ENCODE measurements at regions not wholly inside any gene's neighbourhood (a gene's known extent, or its start where the extent isn't known, plus 50 kb on each side); places are given as distances from the start of the nearest gene placed in this dataset.

GRCh38 chr1:226474041-226474440 is 66.1 kb upstream of the PARP1 start:
- no peak for DNase-seq (ENCODE audit: low spot score)
- TF ChIP-seq, protein P1, sequence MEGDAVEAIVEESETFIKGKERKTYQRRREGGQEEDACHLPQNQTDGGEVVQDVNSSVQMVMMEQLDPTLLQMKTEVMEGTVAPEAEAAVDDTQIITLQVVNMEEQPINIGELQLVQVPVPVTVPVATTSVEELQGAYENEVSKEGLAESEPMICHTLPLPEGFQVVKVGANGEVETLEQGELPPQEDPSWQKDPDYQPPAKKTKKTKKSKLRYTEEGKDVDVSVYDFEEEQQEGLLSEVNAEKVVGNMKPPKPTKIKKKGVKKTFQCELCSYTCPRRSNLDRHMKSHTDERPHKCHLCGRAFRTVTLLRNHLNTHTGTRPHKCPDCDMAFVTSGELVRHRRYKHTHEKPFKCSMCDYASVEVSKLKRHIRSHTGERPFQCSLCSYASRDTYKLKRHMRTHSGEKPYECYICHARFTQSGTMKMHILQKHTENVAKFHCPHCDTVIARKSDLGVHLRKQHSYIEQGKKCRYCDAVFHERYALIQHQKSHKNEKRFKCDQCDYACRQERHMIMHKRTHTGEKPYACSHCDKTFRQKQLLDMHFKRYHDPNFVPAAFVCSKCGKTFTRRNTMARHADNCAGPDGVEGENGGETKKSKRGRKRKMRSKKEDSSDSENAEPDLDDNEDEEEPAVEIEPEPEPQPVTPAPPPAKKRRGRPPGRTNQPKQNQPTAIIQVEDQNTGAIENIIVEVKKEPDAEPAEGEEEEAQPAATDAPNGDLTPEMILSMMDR (IDR thresholded peaks at IDR 0.05; ENCODE audit: extremely low read depth, insufficient read depth, missing control alignments): no peak
- in situ Hi-C loops (cut with MboI; ENCODE audit: low pct_unique_long_range_greater_than_20kb, low sequenced_read_pairs, unreplicated experiment): no loop called here

DNA sequence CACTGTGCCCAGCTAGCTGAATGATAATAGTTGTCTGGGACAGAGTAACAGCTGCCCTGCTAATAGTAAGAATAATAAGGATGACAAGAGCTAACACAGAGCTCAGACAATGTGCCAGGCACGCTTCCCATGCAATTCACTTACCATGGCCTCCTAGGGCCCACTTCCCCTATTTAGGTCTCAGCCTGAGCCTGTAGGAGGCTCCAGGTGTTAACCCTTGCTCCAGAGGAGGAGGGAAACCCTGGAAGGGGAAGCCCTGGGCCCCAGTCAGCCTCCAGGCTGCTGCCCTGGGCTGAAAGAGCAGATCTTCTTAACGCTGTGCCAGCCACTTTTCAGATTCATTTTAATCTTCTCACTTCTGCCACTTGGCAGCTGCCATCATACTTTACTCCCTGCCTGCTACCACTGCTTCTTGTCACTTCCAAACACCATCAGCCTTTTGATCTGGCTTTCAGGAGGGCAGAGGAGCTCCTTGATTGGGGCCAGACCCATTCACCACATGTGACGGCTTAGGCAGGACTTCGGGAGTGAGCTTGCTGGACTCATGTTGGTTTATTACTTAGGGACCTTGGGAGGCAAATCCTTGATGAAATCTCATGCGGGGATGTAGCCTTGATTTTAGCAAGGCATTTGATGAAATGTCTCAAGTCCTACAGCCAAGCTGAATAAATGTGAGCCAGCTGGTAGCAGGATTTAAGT is 66.7 kb upstream of the PARP1 start:
- TF ChIP-seq, protein P1 (IDR thresholded peaks at IDR 0.05; ENCODE audit: extremely low read depth, insufficient read depth, missing control alignments): no peak
- no peak for DNase-seq (ENCODE audit: low spot score)
- in situ Hi-C loops (cut with MboI; ENCODE audit: low pct_unique_long_range_greater_than_20kb, low sequenced_read_pairs, unreplicated experiment): no loop called here

DNA sequence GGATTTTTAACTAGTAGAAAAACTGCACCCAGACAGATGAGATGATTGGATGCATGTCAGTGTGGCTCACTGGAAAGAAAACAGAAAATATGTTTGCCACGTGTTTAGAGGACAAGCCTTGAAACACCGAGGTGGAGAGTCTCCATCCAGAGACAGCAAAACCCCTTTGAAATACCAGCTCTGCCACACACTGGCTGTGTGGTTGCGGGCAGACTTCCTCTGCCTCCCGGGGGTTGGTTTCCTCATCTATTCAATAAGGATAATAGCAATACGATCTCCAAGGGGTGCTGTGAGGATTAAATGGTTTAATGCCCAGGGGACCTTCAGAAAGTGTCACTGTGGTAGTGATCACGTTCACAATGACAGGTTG is 67.2 kb upstream of the PARP1 start:
- no peak for DNase-seq (ENCODE audit: low spot score)
- in situ Hi-C loops (cut with MboI; ENCODE audit: low pct_unique_long_range_greater_than_20kb, low sequenced_read_pairs, unreplicated experiment): no loop called here
- TF ChIP-seq, protein P1 (IDR thresholded peaks at IDR 0.05; ENCODE audit: extremely low read depth, insufficient read depth, missing control alignments): no peak

DNA sequence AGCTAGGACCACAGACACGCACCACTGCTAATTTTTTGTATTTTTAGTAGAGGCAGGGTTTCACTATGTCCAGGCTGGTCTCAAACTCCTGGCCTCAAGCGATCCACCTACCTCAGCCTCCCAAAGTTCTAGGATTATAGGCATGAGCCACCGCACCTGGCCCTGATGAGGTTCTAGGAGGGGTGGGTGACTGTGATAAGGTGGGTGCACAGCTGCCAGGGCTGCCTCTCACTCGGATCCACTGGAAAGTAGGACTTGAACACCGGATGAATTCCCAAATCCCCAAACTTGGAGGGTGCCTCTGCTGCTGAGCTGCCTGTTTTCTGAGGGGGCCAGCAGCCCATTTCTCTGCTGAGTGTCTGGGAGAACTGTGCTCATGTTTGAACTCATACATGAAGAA is 68.2 kb upstream of the PARP1 start:
- TF ChIP-seq, protein P1 (IDR thresholded peaks at IDR 0.05; ENCODE audit: extremely low read depth, insufficient read depth, missing control alignments): no peak
- DNase-seq (ENCODE audit: low spot score): no peak
- in situ Hi-C loops (cut with MboI; ENCODE audit: low pct_unique_long_range_greater_than_20kb, low sequenced_read_pairs, unreplicated experiment): no loop called here

- in situ Hi-C loops (cut with MboI; ENCODE audit: low pct_unique_long_range_greater_than_20kb, low sequenced_read_pairs, unreplicated experiment): no loop called here
- TF ChIP-seq, protein P1 (IDR thresholded peaks at IDR 0.05; ENCODE audit: extremely low read depth, insufficient read depth, missing control alignments): no peak
- DNase-seq (ENCODE audit: low spot score): no peak
Measured at GRCh38 chr1:226476648-226477319, 68.9 kb upstream of the PARP1 start.

GRCh38 chr1:226479474-226479873 is 69.1 kb upstream of the STUM start:
- TF ChIP-seq, protein P1 (IDR thresholded peaks at IDR 0.05; ENCODE audit: extremely low read depth, insufficient read depth, missing control alignments): no peak
- in situ Hi-C loops (cut with MboI; ENCODE audit: low pct_unique_long_range_greater_than_20kb, low sequenced_read_pairs, unreplicated experiment): no loop called here
- no peak for DNase-seq (ENCODE audit: low spot score)

Data from GM13977 (cell line).